Activated gamma-delta T cell treated with Interleukin-2 at 50 U/mL for 16 hours (primary cell): ENCODE measurements at regions not wholly inside any gene's neighbourhood (a gene's known extent, or its start where the extent isn't known, plus 50 kb on each side); places are given as distances from the start of the nearest gene placed in this dataset.
"Not testable (repeated sequence)": the region's sequence is repeated elsewhere in the genome, so short reads cannot be mapped to it uniquely, and the experiment has no call there.

ENCODE experiments used
- DNase-seq: peaks from one replicate; pipeline ENCODE4 v3.0.0-alpha.2; 2020

- no peak for DNase-seq
These were observed 431.1 kb downstream of the LRRIQ3 start for GRCh38 chr1:73766786-73767348.

- DNase-seq = no peak
These were observed 432.3 kb downstream of the LRRIQ3 start for GRCh38 chr1:73765551-73766233.

- no peak for DNase-seq
These were observed 436.4 kb downstream of the LRRIQ3 start for GRCh38 chr1:73761559-73761958.

GRCh38 chr1:73759011-73759410 lies 439.0 kb downstream of the LRRIQ3 start:
- no peak for DNase-seq

- DNase-seq = no peak
These were observed 441.2 kb downstream of the LRRIQ3 start for GRCh38 chr1:73756817-73757216.

- DNase-seq = no peak
These were observed 442.3 kb downstream of the LRRIQ3 start for GRCh38 chr1:73755649-73756048.

- no peak for DNase-seq
These were observed 448.0 kb downstream of the LRRIQ3 start for GRCh38 chr1:73749996-73750395.

- no peak for DNase-seq
These were observed 453.0 kb downstream of the LRRIQ3 start for GRCh38 chr1:73744985-73745384.

- DNase-seq = no peak
These were observed 461.9 kb downstream of the LRRIQ3 start for GRCh38 chr1:73736125-73736524.

GRCh38 chr1:73727036-73727435 lies 470.9 kb downstream of the LRRIQ3 start:
- DNase-seq = no peak

GRCh38 chr1:73722055-73722454 lies 475.9 kb downstream of the LRRIQ3 start:
- no peak for DNase-seq

GRCh38 chr1:73717976-73718375 lies 480.0 kb downstream of the LRRIQ3 start:
- DNase-seq = no peak

- DNase-seq = no peak
These were observed 486.9 kb downstream of the LRRIQ3 start for GRCh38 chr1:73711089-73711488.

- DNase-seq = no peak
These were observed 496.1 kb downstream of the LRRIQ3 start for GRCh38 chr1:73701826-73702225.

- DNase-seq = no peak
These were observed 521.8 kb downstream of the LRRIQ3 start for GRCh38 chr1:73676186-73676585.

GRCh38 chr1:73674945-73675561 lies 522.9 kb downstream of the LRRIQ3 start:
- no peak for DNase-seq

GRCh38 chr1:73673971-73674370 lies 524.0 kb downstream of the LRRIQ3 start:
- DNase-seq = no peak

GRCh38 chr1:73671530-73671929 lies 526.4 kb downstream of the LRRIQ3 start:
- no peak for DNase-seq

GRCh38 chr1:73667959-73668358 lies 530.0 kb downstream of the LRRIQ3 start:
- DNase-seq = not testable (repeated sequence)

GRCh38 chr1:73662526-73662925 lies 535.5 kb downstream of the LRRIQ3 start:
- DNase-seq = no peak

GRCh38 chr1:73659136-73659535 lies 538.8 kb downstream of the LRRIQ3 start:
- no peak for DNase-seq

GRCh38 chr1:73654714-73655113 lies 543.3 kb downstream of the LRRIQ3 start:
- no peak for DNase-seq

- DNase-seq = no peak
These were observed 553.8 kb downstream of the LRRIQ3 start for GRCh38 chr1:73644198-73644597.

- DNase-seq = no peak
These were observed 558.5 kb downstream of the LRRIQ3 start for GRCh38 chr1:73639494-73639893.

- DNase-seq = no peak
These were observed 560.7 kb downstream of the LRRIQ3 start for GRCh38 chr1:73637264-73637663.
